HEK293 (cell line): ENCODE measurements at regions not wholly inside any gene's neighbourhood (a gene's known extent, or its start where the extent isn't known, plus 50 kb on each side); places are given as distances from the start of the nearest gene placed in this dataset.

Source experiments
- CTCF ChIA-PET: fragments of 350-600 bp; formaldehyde crosslinking; extraction: SDS; loops from one replicate; lab custom pipeline; 2021; ENCODE audit warnings: antibody characterized with exemption; lab: Yijun Ruan, JAX
- POLR2A ChIA-PET: fragments of 300-600 bp; formaldehyde crosslinking; extraction: SDS; loops from one replicate; lab custom pipeline; 2020; ENCODE audit warnings: antibody characterized with exemption, inconsistent platforms; lab: Yijun Ruan, JAX
- H3K27ac ChIP-seq: fragments of 200-500 bp; sonication (Bioruptor generic); 2 replicates; pipeline ENCODE4 v1.5.1; 2014; ENCODE audit warnings: low read depth, low read length, control low read depth, inconsistent platforms; ENCODE audit errors: extremely low read depth
- H3K36me3 ChIP-seq, 2 experiments: fragments of 200-500 bp in 1 of 2; sonication (Bioruptor generic) in 1 of 2; 1 replicate in 1 of 2; 2 replicates in 1 of 2; pipeline ENCODE4 v1.5.1; 2014 to 2017; ENCODE audit warnings: inconsistent platforms in 2 of 2, low read length in 2 of 2; ENCODE audit not compliant: control insufficient read depth in 2 of 2, insufficient read depth in 1 of 2
- H3K4me1 ChIP-seq: fragments of 200-500 bp; sonication (Bioruptor generic); 2 replicates; pipeline ENCODE4 v1.5.1; 2014; ENCODE audit warnings: mild to moderate bottlenecking, low read length, inconsistent platforms; ENCODE audit not compliant: control insufficient read depth, insufficient read depth
- H3K4me3 ChIP-seq: 2 replicates; pipeline ENCODE4 v1.5.1; 2011; ENCODE audit warnings: low read depth, mild to moderate bottlenecking, control low read depth, low read length, moderate library complexity
- H3K9me3 ChIP-seq: fragments of 200-500 bp; sonication (Bioruptor generic); 2 replicates; pipeline ENCODE4 v1.5.1; 2014; ENCODE audit warnings: low read depth, low read length, inconsistent platforms; ENCODE audit not compliant: control insufficient read depth, insufficient read depth
- SALL2 ChIP-seq: fragments of 450-650 bp; formaldehyde crosslinking; IDR thresholded peaks from 2 replicates; pipeline ENCODE4 v1.5.0; 2017; ENCODE audit warnings: missing biosample characterization, mild to moderate bottlenecking, missing genetic modification characterization, borderline replicate concordance
- WT1 ChIP-seq: fragments of 450-650 bp; formaldehyde crosslinking; IDR thresholded peaks from 2 replicates; pipeline ENCODE4 v1.5.1; 2016; ENCODE audit warnings: missing biosample characterization, missing genetic modification characterization
- ZBTB20 ChIP-seq: fragments of 450-650 bp; formaldehyde crosslinking; IDR thresholded peaks from 2 replicates; pipeline ENCODE4 v1.5.1; 2016; ENCODE audit warnings: missing biosample characterization, missing genetic modification characterization
- ZBTB48 ChIP-seq: fragments of 450-650 bp; formaldehyde crosslinking; IDR thresholded peaks from 2 replicates; pipeline ENCODE4 v1.5.1; 2016; ENCODE audit warnings: missing biosample characterization, missing genetic modification characterization
- ZNF140 ChIP-seq: fragments of 450-650 bp; formaldehyde crosslinking; IDR thresholded peaks from 2 replicates; pipeline ENCODE4 v1.5.1; 2016; ENCODE audit warnings: missing biosample characterization, missing genetic modification characterization
- ZNF175 ChIP-seq: fragments of 450-650 bp; formaldehyde crosslinking; IDR thresholded peaks from 2 replicates; pipeline ENCODE4 v1.5.1; 2016; ENCODE audit warnings: missing biosample characterization, missing genetic modification characterization
- ZNF366 ChIP-seq: fragments of 450-650 bp; formaldehyde crosslinking; conservative IDR thresholded peaks from 2 replicates; pipeline ENCODE4 v1.5.1; 2016; ENCODE audit warnings: missing biosample characterization, missing genetic modification characterization
- ZNF391 ChIP-seq: fragments of 450-650 bp; formaldehyde crosslinking; IDR thresholded peaks from 2 replicates; pipeline ENCODE4 v1.5.1; 2016; ENCODE audit warnings: low read depth, missing biosample characterization, missing genetic modification characterization, borderline replicate concordance
- ZNF473 ChIP-seq: fragments of 450-650 bp; formaldehyde crosslinking; IDR thresholded peaks from 2 replicates; pipeline ENCODE4 v1.5.1; 2017; ENCODE audit warnings: missing biosample characterization, missing genetic modification characterization
- ZNF521 ChIP-seq: fragments of 450-650 bp; formaldehyde crosslinking; IDR thresholded peaks from 2 replicates; pipeline ENCODE4 v1.5.1; 2017; ENCODE audit warnings: missing biosample characterization, mild to moderate bottlenecking, missing genetic modification characterization
- ZNF549 ChIP-seq: fragments of 450-650 bp; IDR thresholded peaks from 2 replicates; pipeline ENCODE4 v1.5.1; 2018; ENCODE audit warnings: missing biosample characterization, missing genetic modification characterization, mild to moderate bottlenecking, inconsistent platforms, moderate library complexity
- ZNF571 ChIP-seq: fragments of 450-650 bp; formaldehyde crosslinking; IDR thresholded peaks from 2 replicates; pipeline ENCODE4 v1.5.0; 2017; ENCODE audit warnings: missing biosample characterization, missing genetic modification characterization
- ZNF610 ChIP-seq: fragments of 450-650 bp; formaldehyde crosslinking; IDR thresholded peaks from 2 replicates; pipeline ENCODE4 v1.5.1; 2016; ENCODE audit warnings: missing biosample characterization, missing genetic modification characterization, borderline replicate concordance
- ZNF624 ChIP-seq: fragments of 450-650 bp; formaldehyde crosslinking; IDR thresholded peaks from 2 replicates; pipeline ENCODE4 v1.5.1; 2017; ENCODE audit warnings: missing biosample characterization, missing genetic modification characterization
- ZNF701 ChIP-seq: fragments of 450-650 bp; formaldehyde crosslinking; IDR thresholded peaks from 2 replicates; pipeline ENCODE4 v1.5.1; 2016; ENCODE audit warnings: missing biosample characterization, missing genetic modification characterization
- ZSCAN16 ChIP-seq: fragments of 450-650 bp; formaldehyde crosslinking; IDR thresholded peaks from 2 replicates; pipeline ENCODE4 v1.5.1; 2016; ENCODE audit warnings: missing biosample characterization, missing genetic modification characterization
- TF ChIP-seq, protein P1 (sequence below): fragments of 450-650 bp; formaldehyde crosslinking; IDR thresholded peaks from 2 replicates; pipeline ENCODE4 v1.5.1; 2016; ENCODE audit warnings: missing biosample characterization, missing genetic modification characterization
- TF ChIP-seq, protein P2 (sequence below): fragments of 450-650 bp; formaldehyde crosslinking; IDR thresholded peaks from 2 replicates; pipeline ENCODE4 v1.5.1; 2016; ENCODE audit warnings: missing biosample characterization, missing genetic modification characterization
- TF ChIP-seq, protein P3 (sequence below): fragments of 450-650 bp; formaldehyde crosslinking; IDR thresholded peaks from 2 replicates; pipeline ENCODE4 v1.5.1; 2016; ENCODE audit warnings: missing biosample characterization, missing genetic modification characterization

DNA sequence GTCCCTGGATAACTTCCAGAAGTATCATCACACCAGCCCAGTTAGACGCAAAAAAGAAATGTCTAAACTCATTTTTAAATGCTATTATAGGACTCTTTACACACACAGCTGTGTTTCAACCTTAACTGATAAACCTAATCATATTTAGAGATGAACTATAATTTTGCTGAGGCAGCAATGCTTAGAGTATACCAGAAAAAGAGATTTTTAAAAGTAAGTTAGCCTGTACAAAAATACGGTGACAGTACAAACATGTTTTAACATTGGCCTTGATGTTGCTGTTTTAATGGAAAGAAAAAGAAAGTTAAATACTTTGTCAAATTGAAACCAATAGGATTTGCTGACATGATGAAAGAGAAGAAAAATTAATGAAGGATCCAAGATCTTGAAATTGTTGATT, 1341.2 kb upstream of the CDH6 start (continued):
- TF ChIP-seq, protein P1, sequence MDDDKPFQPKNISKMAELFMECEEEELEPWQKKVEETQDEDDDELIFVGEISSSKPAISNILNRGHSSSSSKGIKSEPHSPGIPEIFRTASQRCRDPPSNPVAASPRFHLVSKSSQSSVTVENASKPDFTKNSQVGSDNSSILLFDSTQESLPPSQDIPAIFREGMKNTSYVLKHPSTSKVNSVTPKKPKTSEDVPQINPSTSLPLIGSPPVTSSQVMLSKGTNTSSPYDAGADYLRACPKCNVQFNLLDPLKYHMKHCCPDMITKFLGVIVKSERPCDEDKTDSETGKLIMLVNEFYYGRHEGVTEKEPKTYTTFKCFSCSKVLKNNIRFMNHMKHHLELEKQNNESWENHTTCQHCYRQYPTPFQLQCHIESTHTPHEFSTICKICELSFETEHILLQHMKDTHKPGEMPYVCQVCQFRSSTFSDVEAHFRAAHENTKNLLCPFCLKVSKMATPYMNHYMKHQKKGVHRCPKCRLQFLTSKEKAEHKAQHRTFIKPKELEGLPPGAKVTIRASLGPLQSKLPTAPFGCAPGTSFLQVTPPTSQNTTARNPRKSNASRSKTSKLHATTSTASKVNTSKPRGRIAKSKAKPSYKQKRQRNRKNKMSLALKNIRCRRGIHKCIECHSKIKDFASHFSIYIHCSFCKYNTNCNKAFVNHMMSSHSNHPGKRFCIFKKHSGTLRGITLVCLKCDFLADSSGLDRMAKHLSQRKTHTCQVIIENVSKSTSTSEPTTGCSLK (tag by site-specific recombination), result no peak
- TF ChIP-seq ZNF391 (tag by site-specific recombination) (no peak), ZNF610 (tag by site-specific recombination) (no peak), ZNF701 (no peak)

DNA sequence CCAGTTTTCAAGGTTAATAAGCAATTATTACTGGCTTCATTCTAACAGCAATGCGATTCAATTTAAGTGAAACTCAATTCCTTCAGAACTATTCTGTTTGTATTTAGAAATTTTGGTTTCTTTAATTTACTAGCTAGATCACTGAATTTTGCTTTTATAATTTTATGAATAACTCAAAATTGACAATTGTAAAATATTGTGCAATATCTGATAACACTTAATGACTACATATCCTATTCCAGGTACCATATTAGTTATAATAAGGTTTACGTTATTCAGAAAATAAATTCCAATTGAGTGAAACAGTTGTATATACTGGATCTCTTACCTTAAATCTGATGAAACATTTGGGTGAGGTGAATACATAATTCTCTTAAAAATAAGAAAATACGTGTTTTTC, 1348.3 kb upstream of the CDH6 start:
- H3K4me1 ChIP-seq, result no peaks in the 10 kb centered on the region
- CTCF ChIA-PET, result no interaction called here
- no peaks in the 10 kb centered on the region for H3K9me3 ChIP-seq
- H3K36me3 ChIP-seq, result no peaks in the 10 kb centered on the region
- no peak overlapping the region for H3K27ac ChIP-seq
- no peak overlapping the region for H3K4me3 ChIP-seq
- TF ChIP-seq ZNF521 (tag by site-specific recombination) (no peak), ZBTB20 (tag by site-specific recombination) (no peak), ZNF175 (tag by site-specific recombination) (no peak), ZSCAN16 (tag by site-specific recombination) (no peak), ZNF473 (no peak), ZNF140 (tag by site-specific recombination) (no peak), ZBTB48 (tag by site-specific recombination) (no peak), ZNF549 (tag by site-specific recombination) (no peak), WT1 (tag by site-specific recombination) (no peak), ZNF366 (no peak), SALL2 (tag by site-specific recombination) (no peak)
- TF ChIP-seq, protein P2, sequence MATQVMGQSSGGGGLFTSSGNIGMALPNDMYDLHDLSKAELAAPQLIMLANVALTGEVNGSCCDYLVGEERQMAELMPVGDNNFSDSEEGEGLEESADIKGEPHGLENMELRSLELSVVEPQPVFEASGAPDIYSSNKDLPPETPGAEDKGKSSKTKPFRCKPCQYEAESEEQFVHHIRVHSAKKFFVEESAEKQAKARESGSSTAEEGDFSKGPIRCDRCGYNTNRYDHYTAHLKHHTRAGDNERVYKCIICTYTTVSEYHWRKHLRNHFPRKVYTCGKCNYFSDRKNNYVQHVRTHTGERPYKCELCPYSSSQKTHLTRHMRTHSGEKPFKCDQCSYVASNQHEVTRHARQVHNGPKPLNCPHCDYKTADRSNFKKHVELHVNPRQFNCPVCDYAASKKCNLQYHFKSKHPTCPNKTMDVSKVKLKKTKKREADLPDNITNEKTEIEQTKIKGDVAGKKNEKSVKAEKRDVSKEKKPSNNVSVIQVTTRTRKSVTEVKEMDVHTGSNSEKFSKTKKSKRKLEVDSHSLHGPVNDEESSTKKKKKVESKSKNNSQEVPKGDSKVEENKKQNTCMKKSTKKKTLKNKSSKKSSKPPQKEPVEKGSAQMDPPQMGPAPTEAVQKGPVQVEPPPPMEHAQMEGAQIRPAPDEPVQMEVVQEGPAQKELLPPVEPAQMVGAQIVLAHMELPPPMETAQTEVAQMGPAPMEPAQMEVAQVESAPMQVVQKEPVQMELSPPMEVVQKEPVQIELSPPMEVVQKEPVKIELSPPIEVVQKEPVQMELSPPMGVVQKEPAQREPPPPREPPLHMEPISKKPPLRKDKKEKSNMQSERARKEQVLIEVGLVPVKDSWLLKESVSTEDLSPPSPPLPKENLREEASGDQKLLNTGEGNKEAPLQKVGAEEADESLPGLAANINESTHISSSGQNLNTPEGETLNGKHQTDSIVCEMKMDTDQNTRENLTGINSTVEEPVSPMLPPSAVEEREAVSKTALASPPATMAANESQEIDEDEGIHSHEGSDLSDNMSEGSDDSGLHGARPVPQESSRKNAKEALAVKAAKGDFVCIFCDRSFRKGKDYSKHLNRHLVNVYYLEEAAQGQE (tag by site-specific recombination), result no peak
- TF ChIP-seq, protein P3, sequence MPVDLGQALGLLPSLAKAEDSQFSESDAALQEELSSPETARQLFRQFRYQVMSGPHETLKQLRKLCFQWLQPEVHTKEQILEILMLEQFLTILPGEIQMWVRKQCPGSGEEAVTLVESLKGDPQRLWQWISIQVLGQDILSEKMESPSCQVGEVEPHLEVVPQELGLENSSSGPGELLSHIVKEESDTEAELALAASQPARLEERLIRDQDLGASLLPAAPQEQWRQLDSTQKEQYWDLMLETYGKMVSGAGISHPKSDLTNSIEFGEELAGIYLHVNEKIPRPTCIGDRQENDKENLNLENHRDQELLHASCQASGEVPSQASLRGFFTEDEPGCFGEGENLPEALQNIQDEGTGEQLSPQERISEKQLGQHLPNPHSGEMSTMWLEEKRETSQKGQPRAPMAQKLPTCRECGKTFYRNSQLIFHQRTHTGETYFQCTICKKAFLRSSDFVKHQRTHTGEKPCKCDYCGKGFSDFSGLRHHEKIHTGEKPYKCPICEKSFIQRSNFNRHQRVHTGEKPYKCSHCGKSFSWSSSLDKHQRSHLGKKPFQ (tag by site-specific recombination), result no peak
- POLR2A ChIA-PET, result no interaction called here

DNA sequence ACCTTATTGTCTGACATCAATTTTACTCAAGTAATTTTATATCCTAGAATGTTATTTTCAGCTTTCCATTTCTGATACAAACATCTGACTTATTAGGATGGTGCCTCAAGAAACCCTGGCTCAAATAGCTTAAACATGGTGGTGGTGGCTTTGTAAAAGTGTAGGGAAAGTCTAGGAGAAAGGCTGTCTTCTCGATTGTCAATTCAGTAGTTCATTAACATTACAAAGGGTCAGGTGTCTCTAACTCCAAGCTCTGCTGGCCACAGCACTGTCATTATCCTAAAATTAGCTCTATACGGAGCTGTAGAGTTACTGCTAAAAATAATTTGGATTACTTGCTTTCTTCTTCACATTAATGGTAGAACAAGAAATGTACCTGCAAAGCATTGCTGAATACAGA, 1360.1 kb upstream of the CDH6 start:
- Histone ChIP-seq H3K27ac (no peak overlapping the region), H3K4me3 (no peak overlapping the region), H3K9me3 (no peaks in the 10 kb centered on the region), H3K36me3 (no peaks in the 10 kb centered on the region), H3K4me1 (no peaks in the 10 kb centered on the region)
- POLR2A ChIA-PET, result no interaction called here
- TF ChIP-seq ZNF571 (tag by site-specific recombination), result no peak
- no peak for TF ChIP-seq ZNF624
- TF ChIP-seq ZNF366, result no peak
- CTCF ChIA-PET, result interaction anchor here (0.7 kb wide), 1 partner anchor 395 kb away, joined by 3 read pairs; no protein-coding TSS in a partner anchor
